ENCODE measurements at regions not wholly inside any gene's neighbourhood (a gene's known extent, or its start where the extent isn't known, plus 50 kb on each side); places are given as distances from the start of the nearest gene placed in this dataset.

DNA sequence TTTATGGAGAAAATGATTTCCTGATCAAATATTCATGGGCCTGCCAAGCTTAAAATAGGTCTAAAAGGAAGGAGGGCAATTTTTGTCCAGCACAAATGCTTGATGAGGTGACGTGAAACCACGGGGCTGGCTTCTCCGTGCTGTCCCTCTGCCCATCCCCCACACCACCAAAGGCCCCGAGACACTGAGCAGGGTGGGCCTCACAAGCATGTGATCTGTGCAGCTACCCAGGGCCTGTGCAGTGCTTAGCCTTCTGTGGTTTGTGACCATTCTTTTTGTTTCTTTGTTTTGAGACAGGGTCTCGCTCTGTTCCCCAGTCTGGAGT is 94.8 kb upstream of the RTL6 start (continued):
- TF ChIP-seq, protein P1, sequence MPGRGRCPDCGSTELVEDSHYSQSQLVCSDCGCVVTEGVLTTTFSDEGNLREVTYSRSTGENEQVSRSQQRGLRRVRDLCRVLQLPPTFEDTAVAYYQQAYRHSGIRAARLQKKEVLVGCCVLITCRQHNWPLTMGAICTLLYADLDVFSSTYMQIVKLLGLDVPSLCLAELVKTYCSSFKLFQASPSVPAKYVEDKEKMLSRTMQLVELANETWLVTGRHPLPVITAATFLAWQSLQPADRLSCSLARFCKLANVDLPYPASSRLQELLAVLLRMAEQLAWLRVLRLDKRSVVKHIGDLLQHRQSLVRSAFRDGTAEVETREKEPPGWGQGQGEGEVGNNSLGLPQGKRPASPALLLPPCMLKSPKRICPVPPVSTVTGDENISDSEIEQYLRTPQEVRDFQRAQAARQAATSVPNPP (IDR thresholded peaks at IDR 0.05; ENCODE audit: borderline replicate concordance, insufficient read depth, insufficient read length), result no peak
- TF ChIP-seq ARNT (IDR thresholded peaks at IDR 0.05) (no peak), SRF (CRISPR knock-in tag; IDR thresholded peaks at IDR 0.05) (no peak), FOXM1 (IDR thresholded peaks at IDR 0.05; ENCODE audit: low read depth) (no peak), FOXM1 (CRISPR knock-in tag; IDR thresholded peaks at IDR 0.05; ENCODE audit: low read depth) (no peak), RBFOX2 (IDR thresholded peaks at IDR 0.05; ENCODE audit: low read depth, low read length) (no peak), STAT5B (CRISPR knock-in tag; IDR thresholded peaks at IDR 0.05) (no peak), ZEB2 (IDR thresholded peaks at IDR 0.05) (no peak)
- TF ChIP-seq, protein P2, sequence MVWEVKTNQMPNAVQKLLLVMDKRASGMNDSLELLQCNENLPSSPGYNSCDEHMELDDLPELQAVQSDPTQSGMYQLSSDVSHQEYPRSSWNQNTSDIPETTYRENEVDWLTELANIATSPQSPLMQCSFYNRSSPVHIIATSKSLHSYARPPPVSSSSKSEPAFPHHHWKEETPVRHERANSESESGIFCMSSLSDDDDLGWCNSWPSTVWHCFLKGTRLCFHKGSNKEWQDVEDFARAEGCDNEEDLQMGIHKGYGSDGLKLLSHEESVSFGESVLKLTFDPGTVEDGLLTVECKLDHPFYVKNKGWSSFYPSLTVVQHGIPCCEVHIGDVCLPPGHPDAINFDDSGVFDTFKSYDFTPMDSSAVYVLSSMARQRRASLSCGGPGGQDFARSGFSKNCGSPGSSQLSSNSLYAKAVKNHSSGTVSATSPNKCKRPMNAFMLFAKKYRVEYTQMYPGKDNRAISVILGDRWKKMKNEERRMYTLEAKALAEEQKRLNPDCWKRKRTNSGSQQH (CRISPR knock-in tag; IDR thresholded peaks at IDR 0.05), result no peak

DNA sequence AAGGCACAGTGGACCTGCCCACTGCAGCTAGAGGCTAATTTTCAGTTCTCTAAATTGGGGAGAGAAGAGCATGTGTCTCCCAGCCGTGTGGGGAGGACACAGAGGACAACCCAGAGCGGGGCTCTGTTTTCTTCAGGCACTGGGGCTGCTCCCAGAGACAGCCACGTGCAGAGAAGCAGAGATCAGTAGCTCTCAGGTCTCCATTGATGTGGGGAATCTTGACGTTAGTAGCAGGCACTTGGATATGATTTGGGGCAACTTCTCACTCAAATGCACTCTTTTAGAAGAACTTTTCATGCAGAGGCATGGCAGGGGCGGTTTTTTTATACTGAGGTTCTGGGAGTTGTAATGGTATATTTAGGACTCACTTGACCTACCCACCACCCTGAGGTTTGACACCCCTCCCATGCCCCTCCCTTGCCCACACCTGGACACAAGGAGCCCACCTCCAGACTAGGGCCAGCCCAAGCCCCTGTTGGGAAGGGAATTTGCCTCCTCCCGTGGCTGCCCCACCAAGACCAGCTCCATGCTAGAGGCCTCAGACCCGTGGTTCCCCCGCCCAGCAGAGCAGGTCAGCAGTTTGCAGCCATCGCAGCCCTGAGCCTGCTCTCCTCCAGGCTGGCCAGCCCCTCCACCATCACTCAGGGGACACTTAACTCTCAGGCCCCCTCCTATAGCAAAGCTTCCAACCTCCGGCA is 94.2 kb upstream of the RTL6 start:
- H3K9me1 ChIP-seq (ENCODE audit: control insufficient read depth, insufficient read depth, low read length), result no peaks in the 10 kb centered on the region
- H3K9ac ChIP-seq (ENCODE audit: insufficient read depth in 1 of 2, low read depth in 2 of 2, low read length in 2 of 2), result no peak overlapping the region
- peaks cover 3 to 43% of the 10 kb centered on the region in 2 experiments; a peak in 3 of 5 replicates for H3K27me3 ChIP-seq (ENCODE audit: control insufficient read depth in 2 of 2, insufficient read depth in 2 of 2, low read length in 2 of 2)
- H3K9me3 ChIP-seq (replicated peaks; ENCODE audit: control insufficient read depth, insufficient read depth, low read depth, low read length), result no peaks in the 10 kb centered on the region
- DNase-seq (ENCODE audit: extremely low read depth in 1 of 4, low spot score in 3 of 4), result no peak
- no peaks in the 10 kb centered on the region for H4K20me1 ChIP-seq (replicated peaks; ENCODE audit: control insufficient read depth, insufficient read depth, low read length)
- no peak for TF ChIP-seq ZNF586 (CRISPR knock-in tag; conservative IDR thresholded peaks at IDR 0.05)
- H3K4me3 ChIP-seq, result no peak overlapping the region
- 0% methylated on average over 2 of the region's 10 CpGs for WGBS (ENCODE audit: insufficient coverage, low coverage, missing lambda C conversion rate)
- CTCF ChIA-PET (ENCODE audit: low intra/inter-chr PET ratio), result no interaction called here
- H2AFZ ChIP-seq (ENCODE audit: low read depth, low read length), result no peak overlapping the region
- intact Hi-C loops (cut with micrococcal nuclease) (no loop called here), in situ Hi-C loops (cut with MboI) (no loop called here)
- no peaks in the 10 kb centered on the region for H3K79me2 ChIP-seq (ENCODE audit: control insufficient read depth, insufficient read depth, low read length)
- FAIRE-seq, result no peak
- POLR2A ChIA-PET, result no interaction called here
- BruUV-seq (replicated peaks), result no TSS peak
- no peak overlapping the region for H3K4me2 ChIP-seq (ENCODE audit: insufficient read depth, low read length)
- no peaks in the 10 kb centered on the region for H3K4me1 ChIP-seq (replicated peaks in 1 of 2; ENCODE audit: control insufficient read depth in 2 of 2, insufficient read depth in 2 of 2, low read length in 2 of 2)
- no peaks in the 10 kb centered on the region for H3K36me3 ChIP-seq (ENCODE audit: control insufficient read depth, insufficient read depth, low read length)
- ATAC-seq, result no peak
- H3K27ac ChIP-seq (ENCODE audit: extremely low read depth, low read depth, low read length), result no peak overlapping the region

Measured in K562 (cell line).